GM12878 (cell line): ENCODE measurements at regions not wholly inside any gene's neighbourhood (a gene's known extent, or its start where the extent isn't known, plus 50 kb on each side); places are given as distances from the start of the nearest gene placed in this dataset.

Experiments
- ATAC-seq: fragments of 200-7000 bp; cut with Tn5 transposase; 3 replicates; pipeline ENCODE4 v1.9.1; 2020; ENCODE audit warnings: mild to moderate bottlenecking, moderate library complexity
- BruUV-seq: library from RNA; stranded (reverse); fragments of 400-500 nt; replicated peaks from 2 replicates; lab custom pipeline; 2021; lab: Mats Ljungman, UMichigan
- CTCF ChIA-PET: fragments of 300-600 bp; sonication (Branson Sonifier 250); formaldehyde crosslinking; extraction: SDS; loops from one replicate; lab custom pipeline; 2021; ENCODE audit warnings: inconsistent platforms; lab: Yijun Ruan, JAX
- POLR2A ChIA-PET: fragments of 350-600 bp; formaldehyde crosslinking; extraction: SDS; loops from one replicate; lab custom pipeline; 2021; ENCODE audit warnings: inconsistent platforms; lab: Charles Lee
- RAD21 ChIA-PET: fragments of 300-600 bp; sonication (Branson Sonifier 250); formaldehyde crosslinking; loops from one replicate; lab custom pipeline; 2023; ENCODE audit warnings: antibody characterized with exemption; ENCODE audit not compliant: unreplicated experiment; lab: Charles Lee
- SMC1A ChIA-PET: fragments of 300-600 bp; sonication (Branson Sonifier 250); formaldehyde crosslinking; loops from one replicate; lab custom pipeline; 2023; ENCODE audit not compliant: unreplicated experiment, uncharacterized antibody; lab: Charles Lee
- DNase-seq: peaks from one replicate; pipeline ENCODE4 v3.0.0-alpha.2; 2011; ENCODE audit warnings: low read depth, low spot score
- FAIRE-seq: peaks from 3 replicates; lab custom pipeline; 2011; peaks lifted over from hg19 to GRCh38; lab: Jason Lieb, UNC
- H2AFZ ChIP-seq: 2 replicates; pipeline ENCODE4 v1.6.0; 2011; ENCODE audit warnings: low read depth, low read length, control low read depth; ENCODE audit not compliant: control insufficient read depth
- H3K27ac ChIP-seq: 2 replicates; pipeline ENCODE4 v1.5.1; 2011; ENCODE audit warnings: control low read depth; ENCODE audit not compliant: control insufficient read depth, insufficient read depth
- H3K27me3 ChIP-seq, 2 experiments: replicated peaks in 1 of 2; 2 replicates each; pipeline versions ENCODE4 v1.6.0 to v1.6.1; 2011; ENCODE audit warnings: low read length in 1 of 2; ENCODE audit not compliant: control insufficient read depth in 2 of 2, insufficient read depth in 2 of 2
- H3K36me3 ChIP-seq, 2 experiments: 2 replicates each; pipeline ENCODE4 v1.5.1; 2011; ENCODE audit warnings: low read length in 1 of 2; ENCODE audit not compliant: control insufficient read depth in 2 of 2, insufficient read depth in 2 of 2
- H3K4me1 ChIP-seq: 2 replicates; pipeline ENCODE4 v1.6.1; 2011; ENCODE audit warnings: mild to moderate bottlenecking, low read length, moderate library complexity, mixed read lengths; ENCODE audit not compliant: control insufficient read depth, insufficient read depth
- H3K4me2 ChIP-seq: 2 replicates; pipeline ENCODE4 v1.6.0; 2011; ENCODE audit warnings: control low read depth; ENCODE audit not compliant: control insufficient read depth, insufficient read depth
- H3K4me3 ChIP-seq: fragments of 200-600 bp; sonication (generic); 2 replicates; pipeline ENCODE4 v1.5.1; 2016
- H3K79me2 ChIP-seq: 2 replicates; pipeline ENCODE4 v1.6.0; 2011; ENCODE audit warnings: low read length; ENCODE audit not compliant: control insufficient read depth, insufficient read depth
- H3K9ac ChIP-seq: 2 replicates; pipeline ENCODE4 v1.8.0; 2011; ENCODE audit warnings: low read length, control low read depth, mixed read lengths; ENCODE audit not compliant: control insufficient read depth, insufficient read depth
- H3K9me3 ChIP-seq: replicated peaks from 3 replicates; pipeline ENCODE4 v1.5.1; 2011; ENCODE audit warnings: mild to moderate bottlenecking, low read length; ENCODE audit not compliant: control insufficient read depth, insufficient read depth
- H4K20me1 ChIP-seq: 2 replicates; pipeline ENCODE4 v1.6.0; 2011; ENCODE audit not compliant: control insufficient read depth, insufficient read depth
- BMI1 ChIP-seq: fragments of 450-650 bp; IDR thresholded peaks from 2 replicates; pipeline ENCODE4 v1.6.1; 2016; ENCODE audit warnings: mild to moderate bottlenecking, moderate library complexity, borderline replicate concordance
- E2F8 ChIP-seq: fragments of 450-650 bp; IDR thresholded peaks from 2 replicates; pipeline ENCODE4 v1.6.1; 2018; ENCODE audit warnings: mild to moderate bottlenecking, low read depth, moderate library complexity; ENCODE audit not compliant: partially characterized antibody
- MLLT1 ChIP-seq: fragments of 450-650 bp; IDR thresholded peaks from 2 replicates; pipeline ENCODE4 v1.6.1; 2016; ENCODE audit warnings: mild to moderate bottlenecking
- MTA2 ChIP-seq: fragments of 450-650 bp; IDR thresholded peaks from 2 replicates; pipeline ENCODE4 v1.6.1; 2016; ENCODE audit warnings: low read depth, mild to moderate bottlenecking, moderate library complexity
- SMARCA5 ChIP-seq: fragments of 450-650 bp; IDR thresholded peaks from 2 replicates; pipeline ENCODE4 v1.6.1; 2017; ENCODE audit warnings: mild to moderate bottlenecking
- TBL1XR1 ChIP-seq: IDR thresholded peaks from 2 replicates; pipeline ENCODE4 v1.6.1; 2012; ENCODE audit warnings: low read depth, low read length, improper control_type of control experiment
- USF2 ChIP-seq: IDR thresholded peaks from 2 replicates; pipeline ENCODE4 v1.6.1; 2011; ENCODE audit warnings: low read depth, low read length, improper control_type of control experiment, borderline replicate concordance
- WRNIP1 ChIP-seq: IDR thresholded peaks from 2 replicates; pipeline ENCODE4 v1.6.1; 2011; ENCODE audit warnings: low read depth, low read length, improper control_type of control experiment, borderline replicate concordance
- WGBS: methylation state at CpG from one replicate; pipeline ENCODE4 v1.1.6; 2016; ENCODE audit warnings: low lambda C conversion rate; ENCODE audit not compliant: insufficient replicate concordance, insufficient coverage; ENCODE audit errors: missing lambda C conversion rate; 5-methylcytosine and 5-hydroxymethylcytosine counted together
- in situ Hi-C: fragments of 300-500 bp; cut with MboI; formaldehyde crosslinking; loops from 9 replicates; pipeline ENCODE4 v1.14.3; 2018; ENCODE audit warnings: mixed read lengths
- intact Hi-C: fragments of 100-400 bp; cut with micrococcal nuclease; formaldehyde crosslinking; loops from one replicate; pipeline ENCODE4 v1.14.2; 2022; ENCODE audit not compliant: unreplicated experiment

GRCh38 chr6:47114460-47114859 lies 72.3 kb upstream of the ADGRF1 start:
- H3K9me3 ChIP-seq, result no peaks in the 10 kb centered on the region
- SMC1A ChIA-PET, result no interaction called here
- no peak for DNase-seq
- in situ Hi-C loops (no loop called here), intact Hi-C loops (no loop called here)
- BruUV-seq, result no TSS peak
- RAD21 ChIA-PET, result no interaction called here
- 30% methylated on average over 4 of the region's 4 CpGs for WGBS
- no peak for FAIRE-seq
- no peaks in the 10 kb centered on the region for H3K4me1 ChIP-seq
- H3K79me2 ChIP-seq, result no peaks in the 10 kb centered on the region
- H3K27ac ChIP-seq, result no peak overlapping the region
- CTCF ChIA-PET, result no interaction called here
- no peak for ATAC-seq
- H3K36me3 ChIP-seq, result no peaks in the 10 kb centered on the region
- TF ChIP-seq E2F8 (no peak), WRNIP1 (no peak), TBL1XR1 (no peak), SMARCA5 (no peak), USF2 (no peak), MLLT1 (no peak), BMI1 (no peak), MTA2 (no peak)
- H3K4me3 ChIP-seq, result no peak overlapping the region
- H3K4me2 ChIP-seq, result no peak overlapping the region
- no peaks in the 10 kb centered on the region for H4K20me1 ChIP-seq
- H3K9ac ChIP-seq, result no peak overlapping the region
- H2AFZ ChIP-seq, result no peak overlapping the region
- no peaks in the 10 kb centered on the region for H3K27me3 ChIP-seq
- POLR2A ChIA-PET, result no interaction called here
